HEK293T (cell line): ENCODE measurements at regions not wholly inside any gene's neighbourhood (a gene's known extent, or its start where the extent isn't known, plus 50 kb on each side); places are given as distances from the start of the nearest gene placed in this dataset.

Source experiments
- CTCF ChIA-PET: fragments of 350-600 bp; formaldehyde crosslinking; extraction: SDS; loops from one replicate; lab custom pipeline; 2021; ENCODE audit warnings: antibody characterized with exemption, inconsistent platforms; lab: Yijun Ruan, JAX
- POLR2A ChIA-PET: fragments of 350-600 bp; formaldehyde crosslinking; extraction: SDS; loops from one replicate; lab custom pipeline; 2020; ENCODE audit warnings: antibody characterized with exemption, inconsistent platforms; lab: Yijun Ruan, JAX
- DNase-seq: peaks from one replicate; pipeline ENCODE4 v3.0.0; 2012; ENCODE audit warnings: mixed read lengths; ENCODE audit errors: extremely low spot score
- ARNT ChIP-seq: fragments of 450-650 bp; IDR thresholded peaks from 2 replicates; pipeline ENCODE4 v1.6.1; 2017; ENCODE audit warnings: mild to moderate bottlenecking
- BHLHE40 ChIP-seq: fragments of 450-650 bp; IDR thresholded peaks from 2 replicates; pipeline ENCODE4 v1.6.1; 2016; ENCODE audit warnings: mild to moderate bottlenecking, moderate library complexity, borderline replicate concordance
- CTBP1 ChIP-seq: fragments of 450-650 bp; IDR thresholded peaks from 2 replicates; pipeline ENCODE4 v1.6.1; 2016; ENCODE audit warnings: borderline replicate concordance
- ELF4 ChIP-seq: fragments of 450-650 bp; IDR thresholded peaks from 2 replicates; pipeline ENCODE4 v1.6.1; 2017; ENCODE audit warnings: antibody characterized with exemption
- FOXA1 ChIP-seq: fragments of 450-650 bp; IDR thresholded peaks from 2 replicates; pipeline ENCODE4 v1.6.1; 2016; ENCODE audit warnings: mild to moderate bottlenecking
- FOXK2 ChIP-seq: fragments of 450-650 bp; IDR thresholded peaks from 2 replicates; pipeline ENCODE4 v1.6.1; 2016; ENCODE audit warnings: mild to moderate bottlenecking
- FOXM1 ChIP-seq: fragments of 450-650 bp; IDR thresholded peaks from 2 replicates; pipeline ENCODE4 v1.6.1; 2017; ENCODE audit warnings: mild to moderate bottlenecking, borderline replicate concordance
- HDGF ChIP-seq: fragments of 450-650 bp; IDR thresholded peaks from 2 replicates; pipeline ENCODE4 v1.6.1; 2017; ENCODE audit warnings: antibody characterized with exemption, borderline replicate concordance
- L3MBTL2 ChIP-seq: fragments of 450-650 bp; conservative IDR thresholded peaks from 2 replicates; pipeline ENCODE4 v1.6.1; 2016; ENCODE audit warnings: mild to moderate bottlenecking
- LEF1 ChIP-seq: fragments of 450-650 bp; IDR thresholded peaks from 2 replicates; pipeline ENCODE4 v1.6.1; 2017; ENCODE audit warnings: mild to moderate bottlenecking, borderline replicate concordance
- NFRKB ChIP-seq: fragments of 450-650 bp; IDR thresholded peaks from 2 replicates; pipeline ENCODE4 v1.6.1; 2016; ENCODE audit warnings: mild to moderate bottlenecking, moderate library complexity
- PKNOX1 ChIP-seq: fragments of 450-650 bp; IDR thresholded peaks from 2 replicates; pipeline ENCODE4 v1.6.1; 2016
- SP1 ChIP-seq: fragments of 450-650 bp; IDR thresholded peaks from 2 replicates; pipeline ENCODE4 v1.6.1; 2017
- SUZ12 ChIP-seq: fragments of 450-650 bp; IDR thresholded peaks from 2 replicates; pipeline ENCODE4 v1.6.1; 2016; ENCODE audit warnings: mild to moderate bottlenecking
- TARDBP ChIP-seq: fragments of 450-650 bp; IDR thresholded peaks from 2 replicates; pipeline ENCODE4 v1.6.1; 2016
- ZNF384 ChIP-seq: fragments of 450-650 bp; IDR thresholded peaks from 2 replicates; pipeline ENCODE4 v1.6.1; 2016

- TF ChIP-seq LEF1 (no peak), FOXA1 (no peak), HDGF (no peak), L3MBTL2 (no peak), PKNOX1 (no peak), NFRKB (no peak), FOXK2 (no peak), BHLHE40 (no peak), ARNT (no peak), SP1 (no peak), FOXM1 (no peak), ZNF384 (no peak)
- DNase-seq, result peak; percentile 4
- ChIA-PET POLR2A (no interaction called here), CTCF (no interaction called here)
These were observed 721.9 kb upstream of the SLC10A2 start for GRCh38 chr13:103788061-103788652.

- DNase-seq, result no peak
- POLR2A ChIA-PET, result no interaction called here
- CTCF ChIA-PET, result no interaction called here
- TF ChIP-seq CTBP1 (no peak), ARNT (no peak)
These were observed 706.4 kb upstream of the SLC10A2 start for GRCh38 chr13:103772576-103772975.

GRCh38 chr13:103762523-103762922 is 696.3 kb upstream of the SLC10A2 start:
- no peak for DNase-seq
- TF ChIP-seq L3MBTL2 (no peak), FOXA1 (no peak), ZNF384 (no peak), HDGF (no peak)
- ChIA-PET POLR2A (no interaction called here), CTCF (no interaction called here)

GRCh38 chr13:103759361-103759760 is 693.1 kb upstream of the SLC10A2 start:
- DNase-seq, result no peak
- POLR2A ChIA-PET, result no interaction called here
- CTCF ChIA-PET, result no interaction called here
- TF ChIP-seq PKNOX1, result no peak
- TF ChIP-seq NFRKB, result no peak
- no peak for TF ChIP-seq SP1
- TF ChIP-seq CTBP1, result no peak
- no peak for TF ChIP-seq FOXK2
- no peak for TF ChIP-seq LEF1
- no peak for TF ChIP-seq ZNF384
- TF ChIP-seq BHLHE40, result no peak
- TF ChIP-seq FOXA1, result no peak
- no peak for TF ChIP-seq HDGF
- no peak for TF ChIP-seq ELF4
- TF ChIP-seq TARDBP, result no peak
- no peak for TF ChIP-seq SUZ12
- no peak for TF ChIP-seq ARNT
- no peak for TF ChIP-seq FOXM1
- TF ChIP-seq L3MBTL2, result no peak

GRCh38 chr13:103758222-103758621 is 692.0 kb upstream of the SLC10A2 start:
- ChIA-PET CTCF (no interaction called here), POLR2A (no interaction called here)
- no peak for DNase-seq
- no peak for TF ChIP-seq PKNOX1
- TF ChIP-seq L3MBTL2, result no peak
- TF ChIP-seq TARDBP, result no peak
- TF ChIP-seq ELF4, result no peak
- TF ChIP-seq FOXA1, result no peak
- TF ChIP-seq ZNF384, result no peak
- no peak for TF ChIP-seq FOXM1

GRCh38 chr13:103757361-103757760 is 691.1 kb upstream of the SLC10A2 start:
- DNase-seq, result no peak
- TF ChIP-seq FOXM1 (no peak), SUZ12 (no peak), ARNT (no peak), ZNF384 (no peak), HDGF (no peak), L3MBTL2 (no peak), BHLHE40 (no peak), TARDBP (no peak), FOXK2 (no peak)
- CTCF ChIA-PET, result no interaction called here
- POLR2A ChIA-PET, result no interaction called here

GRCh38 chr13:103754783-103755182 is 688.6 kb upstream of the SLC10A2 start:
- POLR2A ChIA-PET, result no interaction called here
- CTCF ChIA-PET, result no interaction called here
- TF ChIP-seq FOXM1, result no peak
- TF ChIP-seq CTBP1, result no peak
- no peak for TF ChIP-seq SP1
- no peak for TF ChIP-seq HDGF
- TF ChIP-seq LEF1, result no peak
- TF ChIP-seq PKNOX1, result no peak
- TF ChIP-seq BHLHE40, result no peak
- TF ChIP-seq NFRKB, result no peak
- TF ChIP-seq FOXK2, result no peak
- no peak for TF ChIP-seq ELF4
- TF ChIP-seq TARDBP, result no peak
- no peak for TF ChIP-seq ZNF384
- TF ChIP-seq ARNT, result no peak
- TF ChIP-seq SUZ12, result no peak
- TF ChIP-seq FOXA1, result no peak
- TF ChIP-seq L3MBTL2, result no peak
- DNase-seq, result no peak
